Fibroblast of skin of left biceps (primary cell): ENCODE measurements at regions not wholly inside any gene's neighbourhood (a gene's known extent, or its start where the extent isn't known, plus 50 kb on each side); places are given as distances from the start of the nearest gene placed in this dataset.
"Not testable (repeated sequence)": the region's sequence is repeated elsewhere in the genome, so short reads cannot be mapped to it uniquely, and the experiment has no call there.

Experiments
- DNase-seq, 2 experiments: peaks; one replicate each; pipeline ENCODE4 v3.0.0-alpha.2; 2013; ENCODE audit warnings: low read depth in 2 of 2

DNA sequence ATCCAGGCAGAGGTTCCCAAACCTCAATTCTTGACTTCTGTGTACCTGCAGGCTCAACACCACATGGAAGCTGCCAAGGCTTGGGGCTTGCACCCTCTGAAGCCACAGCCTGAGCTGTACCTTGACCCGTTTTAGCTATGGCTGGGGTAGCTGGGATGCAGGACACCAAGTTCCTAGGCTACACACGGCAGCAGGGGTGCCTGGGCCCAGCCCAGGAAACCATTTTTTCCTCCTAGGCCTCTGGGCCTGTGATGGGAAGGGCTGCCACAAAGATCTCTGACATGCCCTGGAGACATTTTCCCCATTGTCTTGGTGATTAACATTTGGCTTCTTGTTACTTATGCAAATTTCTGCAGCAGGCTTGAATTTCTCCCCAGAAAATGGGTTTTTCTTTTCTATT lies 180.6 kb upstream of the CFAP20DC start:
- not testable (repeated sequence) for DNase-seq

GRCh38 chr3:59213860-59214259 lies 164.0 kb upstream of the CFAP20DC start:
- no peak for DNase-seq

GRCh38 chr3:59212128-59212779 lies 162.4 kb upstream of the CFAP20DC start:
- peak; percentile 18 to 24 for DNase-seq

DNA sequence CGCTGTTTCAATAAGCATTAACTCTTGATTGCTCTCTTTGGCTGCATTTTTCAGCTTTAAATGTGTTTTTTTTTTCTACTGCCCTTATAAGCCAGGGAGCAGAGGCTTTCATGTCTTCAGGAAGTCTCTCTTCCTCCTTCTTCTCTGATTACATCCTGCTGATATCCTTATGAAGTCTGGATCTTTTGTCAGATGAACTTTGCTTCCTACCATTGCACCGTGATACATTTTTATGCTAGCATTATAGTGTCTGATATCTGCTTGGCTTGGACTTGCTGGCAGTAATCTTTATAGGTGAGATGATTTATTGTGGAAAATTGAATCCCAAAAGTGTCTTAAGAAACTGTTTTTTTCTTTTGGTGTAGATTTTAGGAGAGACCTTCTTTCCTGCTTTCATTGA lies 160.4 kb upstream of the CFAP20DC start:
- DNase-seq, result no peak

DNA sequence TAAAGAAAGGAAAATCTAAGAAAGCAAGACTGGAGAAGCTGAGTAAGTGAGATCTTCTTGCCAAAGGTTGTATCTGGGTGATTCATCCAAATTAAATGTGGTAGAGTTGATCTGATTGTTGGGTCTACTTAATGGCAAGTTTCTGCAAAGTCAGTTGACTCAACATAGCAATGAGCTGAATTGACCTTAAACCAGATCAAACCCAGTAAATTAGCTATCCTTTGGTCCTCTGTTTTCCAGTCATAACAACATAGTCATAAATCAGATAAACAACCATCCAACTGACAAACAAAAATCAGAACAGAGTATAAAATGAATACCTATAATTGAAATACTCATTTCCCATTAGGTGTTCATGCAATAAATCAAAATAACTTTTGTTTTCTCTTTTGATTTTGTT lies 142.6 kb upstream of the CFAP20DC start:
- peak; percentile 12 to 23 for DNase-seq

DNA sequence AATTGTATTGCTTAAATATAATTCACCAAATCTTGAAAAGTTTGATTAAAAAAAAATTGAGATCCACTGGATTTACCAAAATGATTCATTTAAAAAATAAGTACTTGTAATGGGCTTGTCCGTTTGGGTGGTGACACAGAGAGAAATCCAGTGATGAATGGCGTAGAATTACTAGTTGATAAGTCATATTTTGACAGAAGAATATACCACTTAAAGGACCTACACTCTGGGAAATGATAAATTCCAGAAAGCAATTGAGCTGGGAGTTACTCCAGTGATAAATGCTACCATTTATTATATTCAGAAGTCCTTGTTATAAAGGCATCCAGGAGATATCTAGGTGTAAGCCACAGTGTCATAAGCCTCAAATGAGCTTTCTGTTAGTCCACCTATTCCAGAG lies 141.8 kb upstream of the CFAP20DC start:
- no peak for DNase-seq

GRCh38 chr3:59189939-59190338 lies 140.1 kb upstream of the CFAP20DC start:
- no peak for DNase-seq

DNA sequence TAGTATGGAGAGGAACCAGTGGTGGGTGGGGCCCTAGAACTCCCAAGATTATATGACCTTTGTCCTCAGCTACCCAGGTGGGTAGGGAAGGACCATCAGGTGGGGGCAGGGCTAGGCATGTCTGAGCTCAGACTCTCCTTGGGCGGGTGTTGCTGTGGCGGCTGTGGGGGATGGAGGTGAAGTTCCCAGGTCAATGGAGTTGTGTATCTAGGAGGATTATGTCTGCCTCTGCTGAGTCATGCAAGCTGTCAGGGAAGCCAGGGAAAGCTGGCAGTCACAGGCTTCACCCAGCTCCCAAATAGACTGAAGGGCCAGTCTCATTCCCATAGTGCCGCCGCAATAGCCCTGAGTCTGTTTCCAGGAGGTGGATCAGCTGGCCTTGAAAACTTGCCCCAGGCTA lies 139.7 kb upstream of the CFAP20DC start:
- DNase-seq, result no peak

GRCh38 chr3:59186725-59187124 lies 136.9 kb upstream of the CFAP20DC start:
- DNase-seq, result no peak

GRCh38 chr3:59185591-59186369 lies 136.0 kb upstream of the CFAP20DC start:
- no peak for DNase-seq

- no peak for DNase-seq
Observed at GRCh38 chr3:59180006-59180405, 130.2 kb upstream of the CFAP20DC start.

DNA sequence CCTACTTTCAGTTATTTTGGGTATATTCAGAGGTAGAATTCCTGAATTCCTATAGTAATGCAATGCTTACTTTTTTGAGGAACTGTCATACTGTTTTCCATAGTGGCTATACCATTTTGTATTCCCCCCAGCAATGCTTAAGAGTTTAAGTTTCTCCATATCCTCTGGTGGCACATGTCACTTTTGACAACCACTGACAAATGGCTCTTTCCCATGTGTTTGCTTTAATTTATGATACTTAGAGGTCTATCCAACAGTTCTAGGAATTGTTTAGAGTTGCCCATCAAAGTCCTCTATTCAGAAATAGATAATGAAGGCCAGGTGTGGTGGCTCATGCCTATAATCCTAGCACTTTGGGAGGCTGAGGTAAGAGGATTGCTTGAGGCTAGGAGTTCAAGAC lies 128.9 kb upstream of the CFAP20DC start:
- no peak for DNase-seq

GRCh38 chr3:59171491-59171890 lies 121.7 kb upstream of the CFAP20DC start:
- no peak for DNase-seq

DNA sequence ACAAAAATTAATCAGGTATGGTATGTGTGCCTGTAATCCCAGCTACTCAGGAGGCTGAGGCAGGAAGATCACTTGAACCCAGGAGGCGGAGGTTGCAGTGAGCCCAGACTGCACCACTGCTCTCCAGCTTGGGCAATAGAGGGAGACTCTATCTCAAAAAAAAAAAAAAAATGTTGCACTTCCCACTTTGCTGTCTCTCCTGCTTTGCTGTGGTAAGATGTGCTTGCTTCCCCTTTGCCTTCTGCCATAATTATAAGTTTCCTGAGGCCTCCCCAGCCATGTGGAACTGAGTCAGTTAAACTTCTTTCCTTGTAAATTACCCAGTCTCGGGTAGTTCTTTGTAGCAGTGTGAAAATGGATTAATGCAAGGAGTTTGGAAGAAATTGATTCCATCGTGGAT lies 120.3 kb upstream of the CFAP20DC start:
- DNase-seq, result not testable (repeated sequence)

DNA sequence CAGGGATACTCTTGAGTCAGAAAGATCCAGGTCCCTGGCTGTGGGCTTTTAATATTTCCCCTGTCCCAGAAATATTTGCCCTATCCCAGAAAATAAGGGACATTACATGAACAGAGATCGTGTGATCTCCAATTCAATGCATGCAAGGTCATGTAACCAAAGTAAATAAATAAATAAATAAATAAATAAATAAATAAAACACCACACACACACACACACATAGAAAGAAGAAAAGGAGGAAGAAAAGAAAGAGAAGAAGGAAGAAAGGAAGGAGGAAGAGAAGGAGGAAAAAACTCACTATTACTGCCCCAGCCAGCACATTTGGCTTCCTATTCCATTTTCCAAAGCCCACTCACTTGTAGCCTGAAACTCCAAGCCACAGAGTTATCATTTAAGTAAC lies 117.9 kb upstream of the CFAP20DC start:
- DNase-seq, result no peak

DNA sequence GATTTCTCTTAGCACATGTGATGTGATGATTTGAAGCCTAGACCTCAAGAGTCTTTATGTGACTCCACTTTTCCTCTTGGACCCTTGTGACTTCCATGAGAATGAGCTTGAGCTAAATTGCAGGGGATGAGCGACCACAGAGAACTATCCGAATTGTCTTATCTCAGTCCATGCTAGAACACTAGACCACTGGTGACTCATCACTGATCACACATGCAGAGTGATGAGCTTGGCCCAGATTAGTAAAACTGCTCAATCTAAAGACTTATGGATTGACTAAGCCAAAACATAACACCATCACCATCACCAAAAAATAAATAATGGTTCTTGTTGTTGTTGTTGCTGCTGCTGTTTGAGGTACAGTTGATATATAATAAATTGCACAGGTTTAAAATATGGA lies 114.1 kb upstream of the CFAP20DC start:
- no peak for DNase-seq

DNA sequence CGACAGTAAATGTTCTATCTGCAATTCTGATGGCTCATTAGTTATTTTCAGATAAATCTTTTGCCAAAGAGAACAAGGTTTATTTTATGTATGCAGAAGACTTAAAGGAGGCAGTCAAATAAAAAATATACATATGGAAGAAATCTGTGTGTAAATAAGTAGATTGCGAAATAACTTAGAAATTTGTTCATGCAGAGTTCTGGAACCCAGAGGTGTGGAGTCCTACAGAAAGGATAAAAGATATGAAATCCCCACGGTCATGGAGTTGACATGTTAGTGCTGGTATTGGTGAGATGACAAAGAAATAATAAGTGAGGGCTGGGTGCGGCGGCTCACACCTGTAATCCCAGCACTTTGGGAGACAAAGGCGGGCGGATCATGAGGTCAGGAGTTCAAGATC lies 111.2 kb upstream of the CFAP20DC start:
- no peak for DNase-seq

DNA sequence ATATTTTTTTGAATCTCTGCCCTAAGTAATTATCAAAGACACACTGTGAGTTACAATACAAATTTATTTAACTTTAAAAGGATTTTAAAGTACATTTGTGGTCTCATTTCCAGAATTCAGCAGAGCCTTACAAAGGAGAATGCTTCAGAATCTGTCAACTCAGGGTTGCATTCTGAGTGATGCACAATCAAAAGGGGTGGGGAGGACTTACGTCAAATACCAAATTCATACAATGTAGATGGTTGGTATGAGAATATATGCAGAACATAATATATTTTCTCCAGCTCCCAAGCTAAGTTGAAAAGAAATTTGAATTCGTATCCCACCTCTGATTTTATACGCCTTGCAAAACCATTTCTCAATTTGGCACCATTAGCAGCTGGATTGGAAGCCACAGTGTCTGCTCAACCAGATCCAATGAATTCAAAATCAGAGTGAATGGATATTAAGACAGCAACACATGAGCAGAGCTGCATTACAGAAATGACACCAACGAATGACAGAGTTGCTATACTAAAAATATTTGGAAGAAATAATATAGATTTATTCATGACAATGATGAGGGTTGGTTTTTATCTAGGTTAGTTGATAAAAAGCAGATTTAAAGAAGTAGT lies 110.4 kb upstream of the CFAP20DC start:
- DNase-seq, result no peak

DNA sequence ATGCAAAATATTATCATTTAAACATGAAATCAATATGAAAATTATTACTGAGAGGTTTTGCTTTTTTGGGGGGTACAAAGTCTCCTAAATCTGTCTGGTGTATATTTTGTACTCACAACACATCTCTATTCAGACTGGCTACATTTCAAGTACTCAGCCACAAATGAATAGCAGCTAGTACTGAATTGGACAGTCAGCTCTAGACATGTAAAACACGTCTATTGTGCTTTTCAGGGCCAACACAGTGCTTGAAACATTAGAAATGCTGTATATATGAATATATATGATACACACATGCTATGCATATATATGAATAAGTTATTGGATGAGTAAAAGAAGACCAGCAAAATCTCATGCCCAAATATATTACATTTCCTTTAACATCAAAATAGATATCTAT lies 103.8 kb upstream of the CFAP20DC start:
- DNase-seq, result no peak

DNA sequence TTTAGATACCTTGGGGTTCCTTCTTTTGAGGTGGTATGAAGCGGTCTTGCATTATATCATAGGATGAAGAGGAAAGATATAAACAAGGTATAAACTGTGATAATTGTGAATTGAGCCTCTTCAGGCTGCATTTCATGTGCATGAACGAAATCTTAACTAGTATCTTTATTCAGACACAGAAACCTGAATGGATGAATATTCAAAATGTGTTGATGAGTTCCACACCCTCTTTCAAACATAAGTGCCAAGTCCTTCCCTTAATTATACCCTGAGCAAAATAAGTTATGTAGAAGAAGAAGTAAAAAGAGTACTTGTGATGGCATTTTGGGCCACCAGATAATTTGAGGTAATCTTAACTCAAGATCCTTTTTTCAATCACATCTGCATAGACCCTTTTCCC lies 103.1 kb upstream of the CFAP20DC start:
- no peak for DNase-seq

GRCh38 chr3:59150039-59150438 lies 100.2 kb upstream of the CFAP20DC start:
- DNase-seq, result no peak

DNA sequence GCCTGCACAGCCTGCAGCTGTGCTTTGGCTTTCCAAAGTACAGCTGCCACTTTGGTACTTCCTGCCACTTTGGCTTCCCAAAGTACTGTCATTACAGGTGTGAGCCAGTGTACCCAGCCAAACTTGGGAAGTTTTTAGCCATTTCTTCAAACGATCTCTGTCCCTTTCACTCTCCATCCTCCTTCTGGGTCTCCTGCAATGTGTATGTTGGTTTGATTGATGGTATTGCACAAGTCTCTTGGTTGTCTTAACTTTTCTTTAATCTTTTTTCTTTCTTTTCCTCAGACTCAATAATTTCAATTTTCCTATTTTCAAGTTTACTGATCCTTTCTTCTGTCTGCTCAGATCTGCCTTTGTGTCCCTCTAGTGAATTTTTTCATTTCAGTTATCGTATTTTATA lies 99.3 kb upstream of the CFAP20DC start:
- DNase-seq, result no peak

GRCh38 chr3:59143447-59143846 lies 93.6 kb upstream of the CFAP20DC start:
- DNase-seq, result no peak
